Body of pancreas (tissue), 4 donors: ENCODE measurements at regions not wholly inside any gene's neighbourhood (a gene's known extent, or its start where the extent isn't known, plus 50 kb on each side); places are given as distances from the start of the nearest gene placed in this dataset.

Experiments used
- CTCF ChIP-seq, 7 experiments: fragments of 450-650 bp in 4 of 7; fragments of 200-600 bp in 3 of 7; sonication (generic) in 3 of 7; IDR thresholded peaks; one replicate each; pipeline ENCODE4 v1.5.1; 2016 to 2019; ENCODE audit warnings: antibody characterized with exemption in 7 of 7
- POLR2A ChIP-seq, 3 donors: fragments of 450-650 bp; IDR thresholded peaks; one replicate each; pipeline ENCODE4 v1.6.1; 2016; ENCODE audit warnings: antibody characterized with exemption in 3 of 3, mild to moderate bottlenecking in 2 of 3

- TF ChIP-seq CTCF (IDR thresholded peaks at IDR 0.05) (no peak), POLR2A (IDR thresholded peaks at IDR 0.05) (no peak)
Observed at GRCh38 chr10:111824128-111824527, 359.4 kb downstream of the GPAM start.
